H1 (cell line): ENCODE measurements at regions not wholly inside any gene's neighbourhood (a gene's known extent, or its start where the extent isn't known, plus 50 kb on each side); places are given as distances from the start of the nearest gene placed in this dataset.

ENCODE experiments used
- CTCF ChIA-PET: fragments of 300-600 bp; sonication (Branson Sonifier 250); formaldehyde crosslinking; loops from one replicate; lab custom pipeline; 2021; ENCODE audit not compliant: partially characterized antibody; lab: Charles Lee
- POLR2A ChIA-PET: fragments of 300-600 bp; sonication (Branson Sonifier 250); formaldehyde crosslinking; loops from one replicate; lab custom pipeline; 2021; ENCODE audit warnings: inconsistent platforms; ENCODE audit not compliant: partially characterized antibody; lab: Charles Lee
- DNase-seq, 2 experiments: peaks; one replicate each; pipeline versions ENCODE4 v3.0.0 to v3.0.0-alpha.2; 2010 to 2022; ENCODE audit warnings: low spot score in 2 of 2, low read depth in 1 of 2, mixed read lengths in 1 of 2
- FAIRE-seq: peaks from 2 replicates; lab custom pipeline; 2011; peaks lifted over from hg19 to GRCh38; lab: Jason Lieb, UNC
- H2AFZ ChIP-seq: 2 replicates; pipeline ENCODE4 v1.8.1; 2012; ENCODE audit warnings: low read length, inconsistent platforms
- H2AK5ac ChIP-seq: 2 replicates; pipeline ENCODE4 v1.6.1; 2013; ENCODE audit warnings: low read depth, low read length
- H2BK120ac ChIP-seq: replicated peaks from 2 replicates; pipeline ENCODE3; 2013; ENCODE audit warnings: low read depth, low read length, inconsistent platforms
- H2BK12ac ChIP-seq: 2 replicates; pipeline ENCODE4 v1.6.1; 2013; ENCODE audit warnings: low read depth, low read length
- H2BK15ac ChIP-seq: 2 replicates; pipeline ENCODE4 v1.6.1; 2013; ENCODE audit warnings: low read length
- H2BK20ac ChIP-seq: 2 replicates; pipeline ENCODE4 v1.6.1; 2013; ENCODE audit warnings: low read length
- H2BK5ac ChIP-seq: 2 replicates; pipeline ENCODE4 v1.6.1; 2013; ENCODE audit warnings: low read depth, low read length
- H3K14ac ChIP-seq: 2 replicates; pipeline ENCODE4 v1.6.1; 2013; ENCODE audit warnings: inconsistent platforms; ENCODE audit not compliant: insufficient read length
- H3K18ac ChIP-seq: 2 replicates; pipeline ENCODE4 v1.6.1; 2013; ENCODE audit warnings: low read length; ENCODE audit errors: extremely low read depth
- H3K23ac ChIP-seq: 2 replicates; pipeline ENCODE4 v1.6.1; 2013; ENCODE audit warnings: inconsistent platforms; ENCODE audit not compliant: insufficient read length
- H3K23me2 ChIP-seq: 2 replicates; pipeline ENCODE4 v1.6.1; 2013; ENCODE audit warnings: low read depth, low read length
- H3K27ac ChIP-seq: 2 replicates; pipeline ENCODE4 v1.6.1; 2011; ENCODE audit warnings: low read depth, low read length, inconsistent platforms
- H3K27me3 ChIP-seq, 4 experiments: replicated peaks in 1 of 4; 1 replicate in 1 of 4; 2 replicates in 3 of 4; pipeline versions ENCODE4 v1.6.1 to v1.8.1; 2011 to 2013; ENCODE audit warnings: low read length in 3 of 4, mild to moderate bottlenecking in 3 of 4, inconsistent platforms in 2 of 4, mixed read lengths in 2 of 4, moderate library complexity in 1 of 4; ENCODE audit not compliant: control insufficient read depth in 3 of 4, insufficient read depth in 3 of 4; ENCODE audit errors: extremely low read depth in 1 of 4
- H3K36me3 ChIP-seq, 4 experiments: 2 replicates each; pipeline versions ENCODE4 v1.6.1 to v1.8.1; 2011 to 2013; ENCODE audit warnings: mild to moderate bottlenecking in 4 of 4, low read length in 3 of 4, moderate library complexity in 2 of 4, control low read depth in 1 of 4, inconsistent platforms in 1 of 4; ENCODE audit not compliant: insufficient read depth in 4 of 4, control insufficient read depth in 2 of 4
- H3K4ac ChIP-seq: replicated peaks from 2 replicates; pipeline ENCODE3; 2013; ENCODE audit warnings: low read length, low read depth, mixed read lengths, inconsistent platforms; ENCODE audit not compliant: insufficient read length
- H3K4me1 ChIP-seq, 4 experiments: replicated peaks in 1 of 4; 1 replicate in 1 of 4; 2 replicates in 3 of 4; pipeline versions ENCODE4 v1.6.1 to v1.8.1; 2011 to 2013; ENCODE audit warnings: low read length in 3 of 4, inconsistent platforms in 2 of 4, mixed read lengths in 1 of 4; ENCODE audit not compliant: insufficient read depth in 4 of 4, control insufficient read depth in 3 of 4
- H3K4me2 ChIP-seq, 2 experiments: 2 replicates each; pipeline versions ENCODE4 v1.6.1 to v1.8.1; 2011 to 2013; ENCODE audit warnings: low read depth in 2 of 2, low read length in 2 of 2, control low read depth in 1 of 2, inconsistent platforms in 1 of 2, mild to moderate bottlenecking in 1 of 2; ENCODE audit not compliant: insufficient read depth in 1 of 2
- H3K4me3 ChIP-seq, 4 experiments: fragments of 200-600, 300-600 bp in 1 of 4; sonication (generic), shearing (Covaris generic), sonication (Bioruptor Twin) in 1 of 4; 2 replicates each; pipeline versions ENCODE4 v1.5.1 to v1.8.1; 2011 to 2016; ENCODE audit warnings: low read length in 4 of 4, low read depth in 3 of 4, control low read depth in 2 of 4, inconsistent platforms in 2 of 4, mild to moderate bottlenecking in 2 of 4, mixed read lengths in 1 of 4, moderate library complexity in 1 of 4; ENCODE audit not compliant: insufficient read depth in 2 of 4; ENCODE audit errors: extremely low read depth in 1 of 4
- H3K56ac ChIP-seq: replicated peaks from 2 replicates; pipeline ENCODE3; 2013; ENCODE audit warnings: low read depth, mild to moderate bottlenecking, mixed read lengths, low read length, inconsistent platforms; ENCODE audit not compliant: insufficient read length
- H3K79me1 ChIP-seq: 2 replicates; pipeline ENCODE4 v1.6.1; 2013; ENCODE audit warnings: low read depth, low read length, control low read depth
- H3K79me2 ChIP-seq, 2 experiments: 2 replicates each; pipeline versions ENCODE4 v1.6.1 to v1.8.1; 2012 to 2013; ENCODE audit warnings: low read length in 2 of 2, mild to moderate bottlenecking in 2 of 2, inconsistent platforms in 1 of 2; ENCODE audit not compliant: insufficient read depth in 2 of 2, control insufficient read depth in 1 of 2
- H3K9ac ChIP-seq, 4 experiments: replicated peaks in 1 of 4; 1 replicate in 1 of 4; 2 replicates in 3 of 4; pipeline versions ENCODE4 v1.6.1 to v1.8.1; 2011 to 2013; ENCODE audit warnings: low read depth in 3 of 4, low read length in 3 of 4, control low read depth in 2 of 4, mild to moderate bottlenecking in 2 of 4, moderate library complexity in 2 of 4, inconsistent platforms in 1 of 4; ENCODE audit errors: extremely low read depth in 1 of 4
- H3K9me3 ChIP-seq, 2 experiments: 2 replicates each; pipeline versions ENCODE4 v1.6.1 to v1.8.1; 2012 to 2013; ENCODE audit warnings: mild to moderate bottlenecking in 2 of 2, moderate library complexity in 2 of 2, control low read depth in 1 of 2, inconsistent platforms in 1 of 2, low read depth in 1 of 2, low read length in 1 of 2, mixed read lengths in 1 of 2; ENCODE audit not compliant: insufficient read depth in 2 of 2
- H4K20me1 ChIP-seq, 2 experiments: replicated peaks in 1 of 2; 2 replicates each; pipeline versions ENCODE3 to v1.8.1; 2011 to 2013; ENCODE audit warnings: inconsistent platforms in 2 of 2, low read length in 2 of 2, mild to moderate bottlenecking in 1 of 2; ENCODE audit not compliant: insufficient read depth in 2 of 2, control insufficient read depth in 1 of 2
- H4K5ac ChIP-seq: 2 replicates; pipeline ENCODE4 v1.6.1; 2013; ENCODE audit warnings: low read length, low read depth, mixed read lengths, inconsistent platforms; ENCODE audit not compliant: insufficient read length
- H4K8ac ChIP-seq: 2 replicates; pipeline ENCODE4 v1.8.0; 2013; ENCODE audit warnings: mild to moderate bottlenecking, moderate library complexity, low read length, inconsistent platforms; ENCODE audit not compliant: insufficient read depth; ENCODE audit errors: extremely low read depth
- H4K91ac ChIP-seq: replicated peaks from 2 replicates; pipeline ENCODE3; 2013; ENCODE audit warnings: low read length, mixed read lengths, inconsistent platforms; ENCODE audit not compliant: insufficient read length
- BRCA1 ChIP-seq: IDR thresholded peaks from 2 replicates; pipeline ENCODE4 v1.6.1; 2012; ENCODE audit warnings: low read depth, low read length, improper control_type of control experiment
- RAD21 ChIP-seq, 2 experiments: IDR thresholded peaks in 1 of 2; conservative IDR thresholded peaks in 1 of 2; 2 replicates each; pipeline ENCODE4 v1.6.1; 2011; ENCODE audit warnings: low read depth in 2 of 2, low read length in 2 of 2, improper control_type of control experiment in 1 of 2, inconsistent platforms in 1 of 2, mild to moderate bottlenecking in 1 of 2, moderate library complexity in 1 of 2
- WGBS, 2 experiments: shearing (Covaris generic) in 1 of 2; methylation state at CpG; one replicate each; pipeline versions ENCODE4 v1.1.6 to v1.1.7; 2013 to 2015; ENCODE audit warnings: low lambda C conversion rate in 2 of 2, mixed read lengths in 2 of 2, inconsistent platforms in 1 of 2, low coverage in 1 of 2, missing lambda C conversion rate in 1 of 2; ENCODE audit not compliant: insufficient replicate concordance in 2 of 2, insufficient coverage in 1 of 2, insufficient read length in 1 of 2; ENCODE audit errors: extremely low coverage in 1 of 2, missing lambda C conversion rate in 1 of 2; 5-methylcytosine and 5-hydroxymethylcytosine counted together
- TF ChIP-seq, protein P1 (sequence below), 3 experiments: IDR thresholded peaks; 1 replicate in 2 of 3; 2 replicates in 1 of 3; pipeline versions ENCODE4 v1.5.1 to v1.6.1; 2011; ENCODE audit warnings: low read length in 3 of 3, mild to moderate bottlenecking in 3 of 3, inconsistent platforms in 2 of 3, low read depth in 1 of 3, moderate library complexity in 1 of 3; ENCODE audit not compliant: insufficient read depth in 1 of 3; ENCODE audit errors: control extremely low read depth in 1 of 3

DNA sequence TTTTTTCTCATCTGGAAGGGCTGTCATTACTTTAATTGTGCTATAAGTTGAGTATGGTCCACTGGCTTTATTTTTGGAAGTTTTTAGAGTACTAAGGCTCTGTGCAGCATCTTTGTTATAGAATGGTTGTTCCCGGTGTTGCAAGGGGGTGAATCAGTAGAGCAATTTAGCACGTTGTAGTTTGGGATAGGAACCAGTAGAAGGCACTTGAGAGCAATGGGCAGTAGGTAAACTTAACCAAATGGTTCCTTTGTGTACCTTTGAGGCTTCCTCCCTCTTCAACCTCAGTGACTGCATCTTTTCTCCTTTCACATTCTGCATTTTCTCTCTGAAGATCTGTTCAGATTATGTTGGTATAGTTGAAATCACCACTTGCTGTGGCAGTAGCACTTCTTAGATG, 238.2 kb upstream of the SYT4 start:
- WGBS, 2 experiments = 85% methylated on average over 2 of the region's 2 CpGs; no CpG with 5 or more reads in 1 of the 2 experiments
- Histone ChIP-seq H3K4me3 (no peak overlapping the region), H3K79me2 (no peaks in the 10 kb centered on the region), H3K9ac (no peak overlapping the region), H2AK5ac (no peak overlapping the region), H3K27me3 (no peaks in the 10 kb centered on the region), H2BK15ac (no peak overlapping the region), H3K36me3 (no peaks in the 10 kb centered on the region), H2BK5ac (no peak overlapping the region), H3K56ac (no peak overlapping the region), H3K27ac (no peak overlapping the region), H3K9me3 (peaks cover 9 to 14% of the 10 kb centered on the region in 2 experiments; a peak in 3 of 4 replicates), H3K79me1 (no peaks in the 10 kb centered on the region), H3K18ac (no peak overlapping the region), H3K23ac (no peak overlapping the region), H3K4me2 (no peak overlapping the region), H2BK120ac (no peak overlapping the region), H2BK20ac (no peak overlapping the region), H4K8ac (no peak overlapping the region), H4K91ac (no peak overlapping the region), H3K23me2 (no peaks in the 10 kb centered on the region), H2AFZ (0 out of 2 replicates have a peak overlapping the region, but pooled peaks have one; percentile 53), H4K5ac (no peak overlapping the region), H3K4me1 (no peaks in the 10 kb centered on the region), H4K20me1 (no peaks in the 10 kb centered on the region), H3K14ac (no peak overlapping the region), H2BK12ac (no peak overlapping the region), H3K4ac (no peak overlapping the region)
- ChIA-PET POLR2A (no interaction called here), CTCF (interaction anchor here (0.6 to 2.1 kb wide), 6 partner anchors 19 to 1307 kb away, joined by 3 to 9 read pairs (median 4); no protein-coding TSS in a partner anchor)
- FAIRE-seq = no peak
- TF ChIP-seq BRCA1 = no peak
- TF ChIP-seq, protein P1, sequence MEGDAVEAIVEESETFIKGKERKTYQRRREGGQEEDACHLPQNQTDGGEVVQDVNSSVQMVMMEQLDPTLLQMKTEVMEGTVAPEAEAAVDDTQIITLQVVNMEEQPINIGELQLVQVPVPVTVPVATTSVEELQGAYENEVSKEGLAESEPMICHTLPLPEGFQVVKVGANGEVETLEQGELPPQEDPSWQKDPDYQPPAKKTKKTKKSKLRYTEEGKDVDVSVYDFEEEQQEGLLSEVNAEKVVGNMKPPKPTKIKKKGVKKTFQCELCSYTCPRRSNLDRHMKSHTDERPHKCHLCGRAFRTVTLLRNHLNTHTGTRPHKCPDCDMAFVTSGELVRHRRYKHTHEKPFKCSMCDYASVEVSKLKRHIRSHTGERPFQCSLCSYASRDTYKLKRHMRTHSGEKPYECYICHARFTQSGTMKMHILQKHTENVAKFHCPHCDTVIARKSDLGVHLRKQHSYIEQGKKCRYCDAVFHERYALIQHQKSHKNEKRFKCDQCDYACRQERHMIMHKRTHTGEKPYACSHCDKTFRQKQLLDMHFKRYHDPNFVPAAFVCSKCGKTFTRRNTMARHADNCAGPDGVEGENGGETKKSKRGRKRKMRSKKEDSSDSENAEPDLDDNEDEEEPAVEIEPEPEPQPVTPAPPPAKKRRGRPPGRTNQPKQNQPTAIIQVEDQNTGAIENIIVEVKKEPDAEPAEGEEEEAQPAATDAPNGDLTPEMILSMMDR (IDR thresholded peaks at IDR 0.05; ENCODE audit: control extremely low read depth in 1 of 3, insufficient read depth in 1 of 3, low read depth in 1 of 3, low read length in 3 of 3) = peak in 1 of 3 experiments; percentile 57; a peak in 1 of 4 replicates
- TF ChIP-seq RAD21 (IDR thresholded peaks at IDR 0.05 in 1 of 2, conservative IDR thresholded peaks at IDR 0.05 in 1 of 2; ENCODE audit: low read depth in 2 of 2, low read length in 2 of 2) = peak; percentile 13 to 30; a peak in 2 of 4 replicates
- no peak for DNase-seq
